Activated CD4-positive, alpha-beta T cell treated with anti-CD3 and anti-CD28 coated beads, Interleukin-10, Interleukin-2, amounts not matched to agents 100 ng/mL and 50 ng/mL, durations not matched to agents 16 hours and 8 hours (primary cell): ENCODE measurements at regions not wholly inside any gene's neighbourhood (a gene's known extent, or its start where the extent isn't known, plus 50 kb on each side); places are given as distances from the start of the nearest gene placed in this dataset.

Source experiments
- DNase-seq: peaks from one replicate; pipeline ENCODE4 v3.0.0-alpha.2; 2020

- no peak for DNase-seq
These were observed 159.5 kb upstream of the TMPO start for GRCh38 chr12:98355933-98356332.

- no peak for DNase-seq
These were observed 157.2 kb upstream of the TMPO start for GRCh38 chr12:98358144-98358543.

- DNase-seq = no peak
These were observed 155.5 kb upstream of the TMPO start for GRCh38 chr12:98359856-98360255.

GRCh38 chr12:98360401-98360800, 155.0 kb upstream of the TMPO start:
- no peak for DNase-seq

GRCh38 chr12:98369581-98369980, 145.8 kb upstream of the TMPO start:
- DNase-seq = no peak

GRCh38 chr12:98370976-98371375, 144.4 kb upstream of the TMPO start:
- no peak for DNase-seq

- DNase-seq = peak; percentile 51
These were observed 144.0 kb upstream of the TMPO start for GRCh38 chr12:98371419-98371818.

GRCh38 chr12:98372340-98373024, 142.9 kb upstream of the TMPO start:
- DNase-seq = no peak

- peak; percentile 64 for DNase-seq
These were observed 142.3 kb upstream of the TMPO start for GRCh38 chr12:98373025-98373554.

- DNase-seq = no peak
These were observed 141.4 kb upstream of the TMPO start for GRCh38 chr12:98374007-98374406.

- DNase-seq = no peak
These were observed 136.3 kb upstream of the TMPO start for GRCh38 chr12:98379106-98379505.

GRCh38 chr12:98385641-98386040, 129.7 kb upstream of the TMPO start:
- no peak for DNase-seq

GRCh38 chr12:98387444-98387843, 127.9 kb upstream of the TMPO start:
- no peak for DNase-seq

- DNase-seq = no peak
These were observed 127.3 kb upstream of the TMPO start for GRCh38 chr12:98388126-98388525.

- DNase-seq = no peak
These were observed 125.8 kb upstream of the TMPO start for GRCh38 chr12:98389593-98389992.

- peak; percentile 89 for DNase-seq
These were observed 117.9 kb upstream of the TMPO start for GRCh38 chr12:98397323-98398105.

- peak; percentile 85 for DNase-seq
These were observed 115.9 kb upstream of the TMPO start for GRCh38 chr12:98399532-98399931.

- DNase-seq = no peak
These were observed 114.0 kb upstream of the TMPO start for GRCh38 chr12:98401427-98401826.

GRCh38 chr12:98402091-98402490, 113.3 kb upstream of the TMPO start:
- no peak for DNase-seq

GRCh38 chr12:98402671-98403070, 112.7 kb upstream of the TMPO start:
- DNase-seq = no peak

GRCh38 chr12:98403385-98403784, 112.0 kb upstream of the TMPO start:
- DNase-seq = no peak

GRCh38 chr12:98403936-98404335, 111.5 kb upstream of the TMPO start:
- DNase-seq = no peak

GRCh38 chr12:98405805-98406366, 109.5 kb upstream of the TMPO start:
- no peak for DNase-seq

GRCh38 chr12:98406378-98406777, 109.0 kb upstream of the TMPO start:
- no peak for DNase-seq
